Right hindlimb (tissue), 1 donor: ENCODE measurements at regions not wholly inside any gene's neighbourhood (a gene's known extent, or its start where the extent isn't known, plus 50 kb on each side); places are given as distances from the start of the nearest gene placed in this dataset.
A peak's percentile ranks its signal among the peaks of the same experiment; 100 is the strongest.
"Not testable (repeated sequence)": the region's sequence is repeated elsewhere in the genome, so short reads cannot be mapped to it uniquely, and the experiment has no call there.

Experiments used
- DNase-seq: peaks from one replicate; pipeline ENCODE4 v3.0.0-alpha.2; 2018

- no peak for DNase-seq
These were observed 419.4 kb upstream of the ONECUT1 start for GRCh38 chr15:53209396-53210042.

DNA sequence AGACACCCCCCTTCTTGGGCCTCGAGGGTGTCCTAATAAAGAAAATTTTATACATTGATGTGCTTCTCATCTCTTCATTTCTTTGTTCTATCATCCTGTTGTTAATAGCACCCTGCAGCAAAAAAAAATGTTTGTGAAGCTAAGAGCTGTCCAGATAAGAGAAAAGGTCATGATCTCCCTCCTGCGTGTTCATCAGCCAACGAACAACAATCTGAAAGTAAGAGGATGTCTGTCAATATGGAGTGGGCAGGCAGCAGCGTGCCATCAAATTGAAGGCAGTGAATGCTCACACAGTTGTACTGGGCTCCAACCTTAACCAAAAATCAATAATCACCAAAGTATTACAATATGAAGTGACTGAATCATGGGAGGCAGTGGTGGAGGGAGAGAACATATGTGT is 418.6 kb upstream of the ONECUT1 start:
- DNase-seq = no peak

GRCh38 chr15:53203454-53203853 is 413.3 kb upstream of the ONECUT1 start:
- DNase-seq = no peak

DNA sequence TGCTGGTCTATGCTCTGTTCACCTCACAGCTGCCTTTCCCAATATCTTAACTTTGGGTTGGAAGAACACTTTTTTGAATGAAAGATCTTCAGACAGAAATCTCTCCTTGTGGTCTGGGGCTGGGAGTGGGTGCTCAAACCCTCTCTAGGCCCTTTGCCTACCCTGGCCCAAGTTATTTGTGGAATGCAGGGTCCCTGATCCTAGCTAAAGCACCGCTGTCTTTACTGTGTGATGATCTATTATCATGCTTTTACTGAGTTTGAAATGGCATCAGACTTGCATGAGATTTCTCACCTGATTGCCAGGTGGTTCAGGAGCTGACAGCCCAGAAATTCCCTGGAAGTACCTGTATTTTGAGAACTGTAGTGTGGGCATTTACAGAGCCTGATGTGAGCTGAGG is 412.7 kb upstream of the ONECUT1 start:
- DNase-seq = no peak

GRCh38 chr15:53197426-53197839 is 407.3 kb upstream of the ONECUT1 start:
- peak; percentile 51 for DNase-seq

- no peak for DNase-seq
These were observed 406.7 kb upstream of the ONECUT1 start for GRCh38 chr15:53196788-53197187.

DNA sequence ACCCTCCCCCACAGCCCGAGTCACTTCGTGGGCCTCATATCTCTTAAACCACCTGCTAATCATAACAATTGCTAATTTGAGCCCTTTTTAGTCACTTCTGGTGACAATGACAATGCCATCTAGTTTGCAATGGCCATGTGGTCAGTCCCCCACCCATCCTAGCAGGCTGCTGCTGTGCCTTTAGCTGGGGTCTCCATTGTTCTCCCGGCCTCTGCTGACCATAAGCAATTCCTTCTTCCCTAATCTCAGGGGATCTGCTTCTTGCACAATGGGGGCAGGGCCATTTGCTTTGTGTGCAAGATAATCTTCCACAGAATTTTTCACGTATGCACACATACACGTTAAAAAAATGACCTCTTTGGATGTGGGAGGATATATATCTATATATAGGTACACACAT is 406.1 kb upstream of the ONECUT1 start:
- DNase-seq = no peak

- DNase-seq = no peak
These were observed 403.0 kb upstream of the ONECUT1 start for GRCh38 chr15:53193149-53193548.

- DNase-seq = no peak
These were observed 399.7 kb upstream of the ONECUT1 start for GRCh38 chr15:53189860-53190259.

- not testable (repeated sequence) for DNase-seq
These were observed 393.3 kb upstream of the ONECUT1 start for GRCh38 chr15:53183449-53183848.

DNA sequence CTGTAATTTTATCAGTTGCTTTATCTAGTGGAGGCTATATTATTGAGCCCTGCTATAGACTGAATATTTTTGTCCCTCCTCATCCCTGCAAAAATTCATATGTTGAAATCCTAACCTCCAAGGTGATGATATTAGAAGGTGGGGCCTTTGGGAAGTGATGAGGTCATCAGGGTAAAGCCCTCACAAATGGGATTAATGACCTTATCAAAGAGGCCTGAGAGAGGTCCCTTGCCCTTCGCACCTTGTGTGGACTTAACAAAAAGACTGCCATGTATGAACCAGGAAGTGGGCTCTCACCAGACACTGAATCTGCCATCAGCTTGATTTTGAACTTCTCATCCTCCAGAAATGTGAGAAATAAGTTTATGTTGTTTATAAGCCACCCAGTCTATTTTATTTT is 381.4 kb upstream of the ONECUT1 start:
- DNase-seq = no peak

DNA sequence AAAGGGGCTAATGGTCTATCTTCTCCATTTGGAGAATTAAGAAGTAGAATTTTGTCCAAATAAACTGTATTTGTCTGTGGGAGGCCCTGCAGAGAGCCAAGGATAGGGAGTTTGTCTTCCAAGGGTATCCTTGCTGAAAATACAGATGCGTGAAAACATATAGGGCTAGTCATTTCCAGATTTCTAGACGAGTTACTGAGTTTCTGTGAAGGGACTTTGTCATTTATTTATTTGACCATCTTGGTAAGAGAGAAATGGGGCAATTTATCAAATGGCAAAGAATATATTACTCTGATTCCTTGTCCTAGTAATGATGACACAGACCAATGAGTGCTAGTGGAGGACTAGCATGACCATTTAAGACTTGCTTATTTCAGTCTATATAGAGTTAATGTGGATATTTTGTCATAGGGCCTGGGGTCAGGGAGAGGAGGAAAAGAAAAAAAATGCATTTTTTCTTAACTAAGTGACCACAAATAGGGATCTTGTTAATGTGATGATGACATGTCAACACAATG is 376.6 kb upstream of the ONECUT1 start:
- DNase-seq = no peak

- DNase-seq = no peak
These were observed 376.0 kb upstream of the ONECUT1 start for GRCh38 chr15:53165988-53166683.

- DNase-seq = no peak
These were observed 370.1 kb upstream of the ONECUT1 start for GRCh38 chr15:53160092-53160704.

DNA sequence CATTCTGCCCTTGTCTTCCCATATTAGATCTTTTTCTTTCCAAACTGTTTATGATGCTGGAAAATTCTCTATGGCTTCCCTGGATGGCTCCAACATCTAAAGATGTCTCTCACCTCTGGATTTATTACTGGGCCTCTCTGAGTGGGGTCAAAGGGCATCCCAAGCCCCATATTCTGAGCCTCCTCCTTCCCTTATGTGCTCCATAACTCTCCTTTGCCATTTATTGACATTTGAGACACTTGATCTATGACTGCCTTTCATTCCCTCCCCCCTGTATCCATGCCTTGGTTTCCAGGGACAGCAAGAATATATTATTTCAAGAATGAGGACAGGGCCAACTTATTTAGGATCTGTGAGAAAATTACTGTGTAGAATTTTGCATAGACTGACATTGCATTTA is 369.3 kb upstream of the ONECUT1 start:
- DNase-seq = no peak

GRCh38 chr15:53158995-53159394 is 368.9 kb upstream of the ONECUT1 start:
- DNase-seq = no peak

DNA sequence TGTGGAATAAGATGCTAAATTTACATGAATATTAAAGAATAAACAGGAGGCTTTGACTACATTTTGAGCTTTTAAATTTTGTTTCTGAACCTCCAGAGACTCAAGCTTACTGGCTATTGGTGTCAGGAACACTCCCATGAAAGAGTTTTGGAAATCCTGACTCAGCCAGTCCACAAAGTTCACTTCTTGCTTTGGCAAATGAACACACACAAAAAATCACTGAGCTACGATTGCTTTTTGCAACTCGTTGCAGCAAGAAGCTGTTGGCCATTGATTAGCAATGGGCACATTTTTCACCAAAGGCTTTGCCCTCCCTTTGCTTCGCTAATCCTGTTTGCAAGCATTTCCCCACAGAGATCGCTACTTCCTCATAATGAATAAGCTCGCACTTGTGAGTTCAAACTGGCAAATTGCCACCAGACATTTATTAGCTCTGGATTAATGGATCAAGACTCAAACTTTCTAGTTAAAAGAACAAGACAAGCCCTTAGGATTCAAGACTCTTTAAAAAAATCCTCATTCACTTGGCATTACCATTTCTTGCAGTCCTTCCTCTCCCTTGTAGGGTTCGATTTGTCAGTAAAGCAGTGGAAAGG is 343.2 kb upstream of the ONECUT1 start:
- no peak for DNase-seq

DNA sequence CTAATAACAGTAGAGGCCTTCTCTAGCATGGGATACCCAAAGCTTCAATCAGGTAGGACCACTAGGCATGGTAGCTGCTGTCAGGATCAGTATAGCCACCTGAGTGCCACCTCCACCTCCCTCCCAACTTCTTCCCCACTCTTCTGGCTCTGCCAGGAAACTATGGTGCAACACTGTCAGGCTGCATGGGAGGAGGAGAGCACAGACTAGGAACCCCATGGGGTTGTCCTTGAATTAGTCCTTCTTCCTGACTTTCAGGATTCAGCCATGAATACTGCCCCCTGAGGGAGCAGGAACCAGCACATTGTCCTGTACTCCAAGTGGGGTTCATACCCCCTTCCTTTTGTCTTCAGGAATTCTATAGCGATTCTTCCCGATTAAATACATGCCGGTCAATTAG is 340.8 kb upstream of the ONECUT1 start:
- DNase-seq = no peak

GRCh38 chr15:53129121-53129904 is 339.2 kb upstream of the ONECUT1 start:
- no peak for DNase-seq

DNA sequence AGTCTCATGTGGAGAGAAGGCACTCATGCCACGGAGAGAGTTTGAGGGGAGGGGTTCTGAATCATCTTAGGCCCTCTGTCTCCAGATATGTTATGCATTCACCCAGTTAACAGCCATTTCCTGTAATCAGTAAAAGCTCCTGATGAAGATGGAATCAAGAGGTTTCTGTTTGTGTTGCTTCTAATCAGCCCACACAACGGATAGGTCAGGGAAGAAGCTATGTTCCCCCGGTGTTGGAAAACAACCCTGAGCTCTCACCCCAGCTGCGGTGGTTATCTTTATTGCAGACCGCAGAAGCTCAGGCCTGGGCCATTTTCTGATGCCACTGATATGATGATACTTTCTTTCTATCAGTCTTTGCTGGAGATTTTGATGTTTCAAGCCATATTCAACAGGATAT is 338.5 kb upstream of the ONECUT1 start:
- no peak for DNase-seq

DNA sequence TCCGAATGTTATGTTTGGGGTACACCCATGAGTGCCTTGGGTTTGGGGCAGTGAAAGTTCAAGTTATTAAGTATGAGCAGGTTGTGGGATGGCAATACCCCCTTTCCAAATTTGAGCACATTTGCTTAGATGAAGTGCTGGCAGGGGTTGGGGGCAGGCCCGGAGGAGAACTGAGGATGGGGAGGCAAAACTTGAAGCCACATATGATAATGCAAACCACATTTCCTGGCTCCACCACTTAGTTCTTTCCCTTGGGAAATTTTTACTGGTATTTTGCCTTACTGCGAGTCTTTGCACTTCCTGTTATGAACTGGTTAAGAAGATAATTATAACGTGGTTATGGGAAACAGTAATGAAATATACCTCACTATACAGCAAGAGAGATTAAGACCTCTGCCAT is 336.0 kb upstream of the ONECUT1 start:
- no peak for DNase-seq

DNA sequence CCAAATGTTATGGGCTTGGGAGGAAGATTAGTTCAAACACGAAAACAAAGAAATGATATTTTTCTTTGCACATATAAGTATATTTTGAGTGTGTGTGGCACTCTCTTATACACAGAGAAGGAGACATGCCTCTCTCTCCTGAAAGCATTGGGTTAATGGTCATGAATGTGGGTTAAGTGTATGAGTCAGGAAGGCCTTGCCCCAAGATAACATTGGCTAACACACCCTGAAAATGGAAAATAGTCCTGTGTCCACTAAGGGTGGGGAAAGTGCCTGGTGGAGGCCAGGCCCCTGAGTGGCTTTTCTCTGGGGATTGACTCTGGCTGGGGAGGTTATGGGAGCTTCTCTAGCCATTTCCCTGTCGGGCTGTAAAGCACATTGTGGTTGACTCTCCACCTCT is 332.7 kb upstream of the ONECUT1 start:
- DNase-seq = no peak

GRCh38 chr15:53116915-53117314 is 326.8 kb upstream of the ONECUT1 start:
- not testable (repeated sequence) for DNase-seq
